ENCODE measurements at regions not wholly inside any gene's neighbourhood (a gene's known extent, or its start where the extent isn't known, plus 50 kb on each side); places are given as distances from the start of the nearest gene placed in this dataset.

GRCh38 chr9:30348904-30349303 lies 2035.5 kb upstream of the ACO1 start:
- DNase-seq: no peak
- no peaks in the 10 kb centered on the region for H3K36me3 ChIP-seq (ENCODE audit: control insufficient read depth in 1 of 2, insufficient read depth in 2 of 2, low read length in 2 of 2)
- H3K9ac ChIP-seq (ENCODE audit: low read length): no peak overlapping the region
- H3K79me1 ChIP-seq (ENCODE audit: low read length): no peaks in the 10 kb centered on the region
- H2BK12ac ChIP-seq (ENCODE audit: low read length): no peak overlapping the region
- H4K12ac ChIP-seq (ENCODE audit: low read depth, low read length): no peak overlapping the region
- H2AK5ac ChIP-seq (ENCODE audit: low read length): no peak overlapping the region
- H3K4ac ChIP-seq (ENCODE audit: low read depth, low read length): no peak overlapping the region
- no peak overlapping the region for H3K27ac ChIP-seq (ENCODE audit: low read depth, low read length)
- no peak overlapping the region for H2BK120ac ChIP-seq (ENCODE audit: insufficient read depth, low read length, poor library complexity)
- H3K14ac ChIP-seq (ENCODE audit: low read length): no peak overlapping the region
- H2BK5ac ChIP-seq (ENCODE audit: low read depth, low read length, poor library complexity): no peak overlapping the region
- H3K79me2 ChIP-seq (ENCODE audit: control insufficient read depth, insufficient read depth, low read length, poor library complexity): no peaks in the 10 kb centered on the region
- H3K9me3 ChIP-seq (ENCODE audit: insufficient read depth, low read depth, low read length): peaks cover 4% of the 10 kb centered on the region
- no peak overlapping the region for H4K91ac ChIP-seq (ENCODE audit: low read depth, low read length)
- WGBS (ENCODE audit: extremely low coverage, insufficient coverage, insufficient read length): no CpG with 5 or more reads among the region's 15 CpGs
- no peaks in the 10 kb centered on the region for H3K4me1 ChIP-seq (ENCODE audit: control insufficient read depth in 1 of 2, insufficient read depth in 2 of 2, low read length in 2 of 2)
- no peak overlapping the region for H3K23ac ChIP-seq (ENCODE audit: low read length)
- no peak overlapping the region for H2AFZ ChIP-seq (ENCODE audit: insufficient read depth, low read length, poor library complexity)
- H3K18ac ChIP-seq (ENCODE audit: low read length): no peak overlapping the region
- no peak overlapping the region for H3K4me3 ChIP-seq (ENCODE audit: low read depth, low read length)
- H4K8ac ChIP-seq (ENCODE audit: low read depth, low read length): no peak overlapping the region
- H3K27me3 ChIP-seq (ENCODE audit: insufficient read depth, low read length): no peaks in the 10 kb centered on the region
- H3K4me2 ChIP-seq (ENCODE audit: low read length): no peak overlapping the region

DNA sequence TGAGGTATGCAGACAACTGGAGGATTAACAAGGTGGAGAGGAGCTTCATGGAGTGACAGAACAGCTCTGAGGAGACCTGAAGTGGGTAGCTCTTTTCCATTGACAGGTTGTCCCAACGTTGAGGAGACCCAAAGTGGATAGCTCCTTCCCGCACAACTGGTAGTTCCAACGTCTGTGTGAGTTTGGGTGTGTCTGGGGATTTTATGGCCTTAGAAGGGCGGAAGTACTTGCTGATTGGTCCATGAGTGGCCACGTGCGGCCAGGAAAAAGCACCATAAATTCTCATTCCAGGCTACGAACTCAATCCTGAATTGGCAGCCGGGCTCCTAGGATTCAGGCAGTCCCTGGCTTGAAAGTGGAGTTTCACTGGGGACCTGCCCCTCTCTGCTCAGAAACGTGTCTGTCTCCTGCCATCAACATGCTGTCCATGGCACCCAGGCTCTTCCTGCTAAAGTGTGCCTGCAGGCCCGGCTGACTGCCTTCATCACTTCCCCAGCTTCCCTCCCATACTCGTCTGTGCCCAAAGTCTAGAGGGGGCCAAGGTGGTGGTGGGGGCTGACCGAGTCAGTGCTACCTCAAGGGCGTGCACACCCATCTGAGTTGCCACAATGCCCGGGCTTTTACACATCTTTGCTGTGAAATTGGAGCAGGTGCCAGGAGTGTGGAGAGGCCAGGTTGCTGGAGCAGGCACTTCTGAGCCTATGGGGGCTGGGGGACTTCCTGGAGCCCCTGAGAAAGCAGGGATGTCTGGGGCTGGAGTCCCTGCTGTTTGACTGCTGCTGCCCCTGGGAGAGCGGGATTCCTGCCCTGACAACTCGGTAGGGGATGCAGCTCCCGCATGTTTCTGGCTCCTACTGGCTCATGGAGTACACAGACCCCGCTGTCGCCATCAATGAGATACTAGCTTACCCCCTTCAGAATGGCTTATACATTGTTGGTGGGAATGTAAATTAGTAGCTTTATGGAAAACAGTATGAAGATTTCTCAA lies 2034.6 kb upstream of the ACO1 start:
- no peak overlapping the region for H3K4me3 ChIP-seq (ENCODE audit: low read depth, low read length)
- WGBS (ENCODE audit: extremely low coverage, insufficient coverage, insufficient read length): no CpG with 5 or more reads among the region's 19 CpGs
- H2BK5ac ChIP-seq (ENCODE audit: low read depth, low read length, poor library complexity): no peak overlapping the region
- H3K4me2 ChIP-seq (ENCODE audit: low read length): no peak overlapping the region
- no peaks in the 10 kb centered on the region for H3K36me3 ChIP-seq (ENCODE audit: control insufficient read depth in 1 of 2, insufficient read depth in 2 of 2, low read length in 2 of 2)
- H3K18ac ChIP-seq (ENCODE audit: low read length): no peak overlapping the region
- no peak overlapping the region for H3K9ac ChIP-seq (ENCODE audit: low read length)
- DNase-seq: no peak
- H3K4me1 ChIP-seq (ENCODE audit: control insufficient read depth in 1 of 2, insufficient read depth in 2 of 2, low read length in 2 of 2): no peaks in the 10 kb centered on the region
- no peak overlapping the region for H3K14ac ChIP-seq (ENCODE audit: low read length)
- H4K91ac ChIP-seq (ENCODE audit: low read depth, low read length): no peak overlapping the region
- no peak overlapping the region for H4K8ac ChIP-seq (ENCODE audit: low read depth, low read length)
- no peak overlapping the region for H3K4ac ChIP-seq (ENCODE audit: low read depth, low read length)
- H3K23ac ChIP-seq (ENCODE audit: low read length): no peak overlapping the region
- H2BK12ac ChIP-seq (ENCODE audit: low read length): no peak overlapping the region
- no peaks in the 10 kb centered on the region for H3K79me2 ChIP-seq (ENCODE audit: control insufficient read depth, insufficient read depth, low read length, poor library complexity)
- H2AK5ac ChIP-seq (ENCODE audit: low read length): no peak overlapping the region
- H3K27me3 ChIP-seq (ENCODE audit: insufficient read depth, low read length): no peaks in the 10 kb centered on the region
- no peak overlapping the region for H4K12ac ChIP-seq (ENCODE audit: low read depth, low read length)
- no peak overlapping the region for H2AFZ ChIP-seq (ENCODE audit: insufficient read depth, low read length, poor library complexity)
- no peak overlapping the region for H2BK120ac ChIP-seq (ENCODE audit: insufficient read depth, low read length, poor library complexity)
- H3K79me1 ChIP-seq (ENCODE audit: low read length): no peaks in the 10 kb centered on the region
- peaks cover 4% of the 10 kb centered on the region for H3K9me3 ChIP-seq (ENCODE audit: insufficient read depth, low read depth, low read length)
- H3K27ac ChIP-seq (ENCODE audit: low read depth, low read length): no peak overlapping the region

DNA sequence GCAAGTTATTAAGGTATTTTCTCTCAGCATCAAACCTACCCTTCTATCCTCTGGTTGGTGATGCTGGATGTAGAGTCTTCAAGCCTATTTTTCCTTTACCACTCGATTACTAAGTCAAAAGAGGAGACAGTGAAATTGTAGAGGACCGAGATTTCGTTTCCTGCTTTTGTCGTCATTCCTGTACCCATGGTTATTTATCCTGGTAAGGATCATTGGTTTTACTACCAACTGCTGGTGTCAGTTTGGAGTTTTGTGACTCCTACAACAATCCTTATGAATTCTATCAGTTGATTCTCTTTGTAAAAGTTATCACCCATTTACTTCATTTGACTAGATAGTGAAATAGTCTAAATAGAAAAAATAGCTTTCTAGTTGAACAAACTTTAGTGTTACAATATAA lies 2028.2 kb upstream of the ACO1 start:
- no peak overlapping the region for H3K9ac ChIP-seq (ENCODE audit: low read length)
- H3K36me3 ChIP-seq (ENCODE audit: control insufficient read depth in 1 of 2, insufficient read depth in 2 of 2, low read length in 2 of 2): no peaks in the 10 kb centered on the region
- H3K27ac ChIP-seq (ENCODE audit: low read depth, low read length): no peak overlapping the region
- H3K18ac ChIP-seq (ENCODE audit: low read length): no peak overlapping the region
- no peak overlapping the region for H4K12ac ChIP-seq (ENCODE audit: low read depth, low read length)
- H2AFZ ChIP-seq (ENCODE audit: insufficient read depth, low read length, poor library complexity): no peak overlapping the region
- H3K9me3 ChIP-seq (ENCODE audit: insufficient read depth, low read depth, low read length): no peaks in the 10 kb centered on the region
- no peak overlapping the region for H3K14ac ChIP-seq (ENCODE audit: low read length)
- no peak overlapping the region for H3K23ac ChIP-seq (ENCODE audit: low read length)
- no peak overlapping the region for H4K91ac ChIP-seq (ENCODE audit: low read depth, low read length)
- H3K4me3 ChIP-seq (ENCODE audit: low read depth, low read length): no peak overlapping the region
- H2BK12ac ChIP-seq (ENCODE audit: low read length): no peak overlapping the region
- DNase-seq: no peak
- no CpG with 5 or more reads among the region's 4 CpGs for WGBS (ENCODE audit: extremely low coverage, insufficient coverage, insufficient read length)
- no peaks in the 10 kb centered on the region for H3K79me2 ChIP-seq (ENCODE audit: control insufficient read depth, insufficient read depth, low read length, poor library complexity)
- H2BK120ac ChIP-seq (ENCODE audit: insufficient read depth, low read length, poor library complexity): no peak overlapping the region
- H2AK5ac ChIP-seq (ENCODE audit: low read length): no peak overlapping the region
- H3K4me1 ChIP-seq (ENCODE audit: control insufficient read depth in 1 of 2, insufficient read depth in 2 of 2, low read length in 2 of 2): no peaks in the 10 kb centered on the region
- no peak overlapping the region for H2BK5ac ChIP-seq (ENCODE audit: low read depth, low read length, poor library complexity)
- H3K27me3 ChIP-seq (ENCODE audit: insufficient read depth, low read length): no peaks in the 10 kb centered on the region
- H3K79me1 ChIP-seq (ENCODE audit: low read length): no peaks in the 10 kb centered on the region
- H3K4ac ChIP-seq (ENCODE audit: low read depth, low read length): no peak overlapping the region
- no peak overlapping the region for H4K8ac ChIP-seq (ENCODE audit: low read depth, low read length)
- H3K4me2 ChIP-seq (ENCODE audit: low read length): no peak overlapping the region

DNA sequence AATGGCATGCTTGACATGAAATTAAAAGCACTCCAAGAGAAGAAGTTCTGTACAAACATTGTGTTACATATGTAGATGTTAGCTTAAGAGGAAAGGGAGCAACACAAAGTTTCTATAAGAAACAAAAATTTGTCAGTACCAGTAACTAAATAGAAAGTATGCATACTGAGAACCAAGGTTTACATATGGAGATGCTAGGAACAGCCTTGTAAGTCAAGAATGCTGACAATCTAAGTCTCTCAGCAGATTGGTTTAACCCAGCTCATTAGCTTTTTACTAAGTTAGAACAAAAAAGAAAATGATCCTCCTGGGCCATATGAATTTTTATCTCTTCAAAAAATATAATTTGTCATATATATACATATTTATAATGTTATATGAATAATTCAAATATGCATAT lies 2022.1 kb upstream of the ACO1 start:
- DNase-seq: no peak
- Histone ChIP-seq H3K4me3 (ENCODE audit: low read depth, low read length) (no peak overlapping the region), H3K4ac (ENCODE audit: low read depth, low read length) (no peak overlapping the region), H3K36me3 (ENCODE audit: control insufficient read depth in 1 of 2, insufficient read depth in 2 of 2, low read length in 2 of 2) (no peaks in the 10 kb centered on the region), H3K79me2 (ENCODE audit: control insufficient read depth, insufficient read depth, low read length, poor library complexity) (no peaks in the 10 kb centered on the region), H4K91ac (ENCODE audit: low read depth, low read length) (no peak overlapping the region), H3K4me2 (ENCODE audit: low read length) (no peak overlapping the region), H2BK12ac (ENCODE audit: low read length) (no peak overlapping the region), H3K27ac (ENCODE audit: low read depth, low read length) (no peak overlapping the region), H3K9me3 (ENCODE audit: insufficient read depth, low read depth, low read length) (no peaks in the 10 kb centered on the region), H3K27me3 (ENCODE audit: insufficient read depth, low read length) (no peaks in the 10 kb centered on the region), H3K14ac (ENCODE audit: low read length) (no peak overlapping the region), H2BK5ac (ENCODE audit: low read depth, low read length, poor library complexity) (no peak overlapping the region), H3K79me1 (ENCODE audit: low read length) (no peaks in the 10 kb centered on the region), H3K9ac (ENCODE audit: low read length) (no peak overlapping the region), H2BK120ac (ENCODE audit: insufficient read depth, low read length, poor library complexity) (no peak overlapping the region), H4K8ac (ENCODE audit: low read depth, low read length) (no peak overlapping the region), H2AFZ (ENCODE audit: insufficient read depth, low read length, poor library complexity) (no peak overlapping the region), H3K18ac (ENCODE audit: low read length) (no peak overlapping the region), H3K4me1 (ENCODE audit: control insufficient read depth in 1 of 2, insufficient read depth in 2 of 2, low read length in 2 of 2) (no peaks in the 10 kb centered on the region), H2AK5ac (ENCODE audit: low read length) (no peak overlapping the region), H4K12ac (ENCODE audit: low read depth, low read length) (no peak overlapping the region), H3K23ac (ENCODE audit: low read length) (no peak overlapping the region)
